Fibroblast of lung (primary cell): ENCODE measurements at regions not wholly inside any gene's neighbourhood (a gene's known extent, or its start where the extent isn't known, plus 50 kb on each side); places are given as distances from the start of the nearest gene placed in this dataset.

Experiments
- CTCF ChIP-seq, 2 donors: IDR thresholded peaks in 1 of 2; conservative IDR thresholded peaks in 1 of 2; 1 replicate in 1 of 2; 2 replicates in 1 of 2; pipeline ENCODE4 v1.5.1; 2011 to 2012; ENCODE audit warnings: low read length in 2 of 2, control low read depth in 1 of 2, inconsistent platforms in 1 of 2, low read depth in 1 of 2, mild to moderate bottlenecking in 1 of 2
- EZH2 ChIP-seq: IDR thresholded peaks from 2 replicates; pipeline ENCODE4 v1.5.1; 2012; ENCODE audit warnings: low read length, control low read depth, mild to moderate bottlenecking; ENCODE audit errors: missing control alignments

- TF ChIP-seq CTCF (conservative IDR thresholded peaks at IDR 0.05 in 1 of 2, IDR thresholded peaks at IDR 0.05 in 1 of 2; ENCODE audit: low read depth in 1 of 2, low read length in 2 of 2) (no peak), EZH2 (no peak)
These were observed 101.3 kb downstream of the PPM1A start for GRCh38 chr14:60350366-60350720.
